K562 (cell line): ENCODE measurements at regions not wholly inside any gene's neighbourhood (a gene's known extent, or its start where the extent isn't known, plus 50 kb on each side); places are given as distances from the start of the nearest gene placed in this dataset.

Experiments
- CTCF ChIP-seq, 3 experiments: IDR thresholded peaks in 2 of 3; conservative IDR thresholded peaks in 1 of 3; 2 replicates each; pipeline ENCODE4 v1.5.1; 2011 to 2012; ENCODE audit warnings: low read length in 3 of 3, mild to moderate bottlenecking in 3 of 3, control low read depth in 2 of 3, improper control_type of control experiment in 1 of 3, inconsistent platforms in 1 of 3, low read depth in 1 of 3, mixed read lengths in 1 of 3, moderate library complexity in 1 of 3; ENCODE audit not compliant: insufficient read depth in 2 of 3
- HNRNPK ChIP-seq: fragments of 200-400 bp; formaldehyde crosslinking; IDR thresholded peaks from one replicate; pipeline ENCODE4 v1.6.1; 2018; ENCODE audit warnings: mild to moderate bottlenecking, low read depth, low read length; ENCODE audit not compliant: poor library complexity, severe bottlenecking
- JUNB ChIP-seq: fragments of 450-650 bp; formaldehyde crosslinking; conservative IDR thresholded peaks from 2 replicates; pipeline ENCODE4 v1.4.0; 2020; ENCODE audit warnings: mild to moderate bottlenecking
- MEIS2 ChIP-seq: fragments of 450-650 bp; IDR thresholded peaks from 2 replicates; pipeline ENCODE4 v1.6.1; 2014; ENCODE audit warnings: mild to moderate bottlenecking; ENCODE audit not compliant: partially characterized antibody
- RAD21 ChIP-seq, 2 experiments: fragments of 250-450 bp in 1 of 2; fragments of 450-650 bp in 1 of 2; sonication (Bioruptor Pico) in 1 of 2; formaldehyde crosslinking in 1 of 2; IDR thresholded peaks in 1 of 2; conservative IDR thresholded peaks in 1 of 2; 2 replicates each; pipeline versions ENCODE4 v1.4.0 to v1.8.0; 2020 to 2022; ENCODE audit warnings: mild to moderate bottlenecking in 2 of 2, moderate library complexity in 1 of 2
- TCF3 ChIP-seq: sonication (generic); formaldehyde crosslinking; IDR thresholded peaks from 2 replicates; pipeline ENCODE4 v1.4.0; 2020; ENCODE audit warnings: mild to moderate bottlenecking, missing genetic modification reagents
- ZNF24 ChIP-seq: fragments of 450-650 bp; IDR thresholded peaks from 2 replicates; pipeline ENCODE4 v1.6.1; 2016
- TF ChIP-seq, protein P1 (sequence below): sonication (generic); formaldehyde crosslinking; IDR thresholded peaks from 2 replicates; pipeline ENCODE4 v1.9.0; 2022; ENCODE audit warnings: mild to moderate bottlenecking, missing genetic modification reagents

- TF ChIP-seq HNRNPK: no peak
- TF ChIP-seq ZNF24: no peak
- TF ChIP-seq CTCF (IDR thresholded peaks at IDR 0.05 in 2 of 3, conservative IDR thresholded peaks at IDR 0.05 in 1 of 3; ENCODE audit: insufficient read depth in 2 of 3, low read depth in 1 of 3, low read length in 3 of 3): no peak
- TF ChIP-seq RAD21 (CRISPR knock-in tag; conservative IDR thresholded peaks at IDR 0.05 in 1 of 2, IDR thresholded peaks at IDR 0.05 in 1 of 2): no peak
- TF ChIP-seq TCF3 (CRISPR knock-in tag): no peak
- no peak for TF ChIP-seq JUNB
- TF ChIP-seq, protein P1, sequence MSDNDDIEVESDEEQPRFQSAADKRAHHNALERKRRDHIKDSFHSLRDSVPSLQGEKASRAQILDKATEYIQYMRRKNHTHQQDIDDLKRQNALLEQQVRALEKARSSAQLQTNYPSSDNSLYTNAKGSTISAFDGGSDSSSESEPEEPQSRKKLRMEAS (CRISPR knock-in tag): no peak
- TF ChIP-seq MEIS2: no peak
Measured at GRCh38 chr18:7470101-7470500, 97.0 kb upstream of the PTPRM start.
